ENCODE measurements at regions not wholly inside any gene's neighbourhood (a gene's known extent, or its start where the extent isn't known, plus 50 kb on each side); places are given as distances from the start of the nearest gene placed in this dataset.

DNA sequence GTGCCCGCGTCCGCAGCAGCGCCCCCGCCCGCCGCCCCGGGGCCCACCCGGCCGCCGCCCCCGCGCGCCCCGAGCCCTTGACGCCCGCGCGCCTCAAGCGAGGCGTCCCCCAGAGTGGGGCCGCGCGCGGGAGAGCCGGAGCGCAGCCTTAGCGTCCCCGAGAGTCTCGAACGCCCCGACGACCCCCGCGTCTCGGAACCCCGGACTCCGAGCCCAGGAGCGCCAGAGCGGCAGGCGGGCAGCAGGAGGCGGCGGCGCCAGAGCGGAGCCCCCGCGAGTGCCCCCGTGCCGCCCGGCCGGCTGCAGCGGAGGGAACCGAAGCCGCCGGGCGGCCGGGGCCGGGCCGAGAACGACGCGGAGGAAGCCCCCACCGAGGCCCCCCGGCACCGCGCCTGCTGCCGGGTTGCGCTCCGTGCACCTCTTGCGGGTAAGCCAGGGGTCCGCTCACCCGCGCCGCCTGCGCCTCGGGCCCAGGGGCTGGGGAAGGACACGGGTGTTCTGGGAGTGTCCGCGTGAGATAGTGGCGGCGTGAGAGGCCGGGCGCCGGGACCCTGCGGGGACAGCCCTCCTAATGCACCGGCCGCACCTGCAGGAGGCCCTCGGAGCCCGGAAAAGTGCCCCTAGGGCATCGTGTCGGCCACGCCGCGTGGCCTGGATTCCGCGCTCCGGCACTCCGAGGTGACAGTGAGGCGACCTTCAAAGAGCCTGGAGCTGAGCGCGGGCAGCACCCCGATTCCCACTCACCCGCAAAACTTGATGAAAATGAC, 52.0 kb upstream of the ULK4 start:
- no peak for TF ChIP-seq CTCF (conservative IDR thresholded peaks at IDR 0.05; ENCODE audit: low read depth, low read length)
- TF ChIP-seq MAFK (IDR thresholded peaks at IDR 0.05; ENCODE audit: low read depth, low read length) = no peak
- no peak for TF ChIP-seq CEBPB (IDR thresholded peaks at IDR 0.05; ENCODE audit: low read depth, low read length)
- no peak for TF ChIP-seq RCOR1 (IDR thresholded peaks at IDR 0.05; ENCODE audit: insufficient replicate concordance, low read length)
